GM12878 (cell line): ENCODE measurements at regions not wholly inside any gene's neighbourhood (a gene's known extent, or its start where the extent isn't known, plus 50 kb on each side); places are given as distances from the start of the nearest gene placed in this dataset.

ENCODE experiments used
- ATAC-seq: fragments of 200-7000 bp; cut with Tn5 transposase; 3 replicates; pipeline ENCODE4 v1.9.1; 2020; ENCODE audit warnings: mild to moderate bottlenecking, moderate library complexity
- BruUV-seq: library from RNA; stranded (reverse); fragments of 400-500 nt; replicated peaks from 2 replicates; lab custom pipeline; 2021; lab: Mats Ljungman, UMichigan
- CTCF ChIA-PET: fragments of 300-600 bp; sonication (Branson Sonifier 250); formaldehyde crosslinking; extraction: SDS; loops from one replicate; lab custom pipeline; 2021; ENCODE audit warnings: inconsistent platforms; lab: Yijun Ruan, JAX
- POLR2A ChIA-PET: fragments of 350-600 bp; formaldehyde crosslinking; extraction: SDS; loops from one replicate; lab custom pipeline; 2021; ENCODE audit warnings: inconsistent platforms; lab: Charles Lee
- RAD21 ChIA-PET: fragments of 300-600 bp; sonication (Branson Sonifier 250); formaldehyde crosslinking; loops from one replicate; lab custom pipeline; 2023; ENCODE audit warnings: antibody characterized with exemption; ENCODE audit not compliant: unreplicated experiment; lab: Charles Lee
- SMC1A ChIA-PET: fragments of 300-600 bp; sonication (Branson Sonifier 250); formaldehyde crosslinking; loops from one replicate; lab custom pipeline; 2023; ENCODE audit not compliant: unreplicated experiment, uncharacterized antibody; lab: Charles Lee
- DNase-seq: peaks from one replicate; pipeline ENCODE4 v3.0.0-alpha.2; 2011; ENCODE audit warnings: low read depth, low spot score
- FAIRE-seq: peaks from 3 replicates; lab custom pipeline; 2011; peaks lifted over from hg19 to GRCh38; lab: Jason Lieb, UNC
- H2AFZ ChIP-seq: 2 replicates; pipeline ENCODE4 v1.6.0; 2011; ENCODE audit warnings: low read depth, low read length, control low read depth; ENCODE audit not compliant: control insufficient read depth
- H3K27ac ChIP-seq: 2 replicates; pipeline ENCODE4 v1.5.1; 2011; ENCODE audit warnings: control low read depth; ENCODE audit not compliant: control insufficient read depth, insufficient read depth
- H3K27me3 ChIP-seq, 2 experiments: replicated peaks in 1 of 2; 2 replicates each; pipeline versions ENCODE4 v1.6.0 to v1.6.1; 2011; ENCODE audit warnings: low read length in 1 of 2; ENCODE audit not compliant: control insufficient read depth in 2 of 2, insufficient read depth in 2 of 2
- H3K36me3 ChIP-seq, 2 experiments: 2 replicates each; pipeline ENCODE4 v1.5.1; 2011; ENCODE audit warnings: low read length in 1 of 2; ENCODE audit not compliant: control insufficient read depth in 2 of 2, insufficient read depth in 2 of 2
- H3K4me1 ChIP-seq: 2 replicates; pipeline ENCODE4 v1.6.1; 2011; ENCODE audit warnings: mild to moderate bottlenecking, low read length, moderate library complexity, mixed read lengths; ENCODE audit not compliant: control insufficient read depth, insufficient read depth
- H3K4me2 ChIP-seq: 2 replicates; pipeline ENCODE4 v1.6.0; 2011; ENCODE audit warnings: control low read depth; ENCODE audit not compliant: control insufficient read depth, insufficient read depth
- H3K4me3 ChIP-seq: fragments of 200-600 bp; sonication (generic); 2 replicates; pipeline ENCODE4 v1.5.1; 2016
- H3K79me2 ChIP-seq: 2 replicates; pipeline ENCODE4 v1.6.0; 2011; ENCODE audit warnings: low read length; ENCODE audit not compliant: control insufficient read depth, insufficient read depth
- H3K9ac ChIP-seq: 2 replicates; pipeline ENCODE4 v1.8.0; 2011; ENCODE audit warnings: low read length, control low read depth, mixed read lengths; ENCODE audit not compliant: control insufficient read depth, insufficient read depth
- H3K9me3 ChIP-seq: replicated peaks from 3 replicates; pipeline ENCODE4 v1.5.1; 2011; ENCODE audit warnings: mild to moderate bottlenecking, low read length; ENCODE audit not compliant: control insufficient read depth, insufficient read depth
- H4K20me1 ChIP-seq: 2 replicates; pipeline ENCODE4 v1.6.0; 2011; ENCODE audit not compliant: control insufficient read depth, insufficient read depth
- BMI1 ChIP-seq: fragments of 450-650 bp; IDR thresholded peaks from 2 replicates; pipeline ENCODE4 v1.6.1; 2016; ENCODE audit warnings: mild to moderate bottlenecking, moderate library complexity, borderline replicate concordance
- E4F1 ChIP-seq: fragments of 450-650 bp; IDR thresholded peaks from 2 replicates; pipeline ENCODE4 v1.6.1; 2018; ENCODE audit warnings: borderline replicate concordance, mild to moderate bottlenecking; ENCODE audit not compliant: partially characterized antibody
- EP300 ChIP-seq, 2 experiments: fragments of 150-350 bp in 1 of 2; IDR thresholded peaks; 2 replicates each; pipeline ENCODE4 v1.6.1; 2011 to 2012; ENCODE audit warnings: low read depth in 2 of 2, low read length in 2 of 2, borderline replicate concordance in 1 of 2, improper control_type of control experiment in 1 of 2, inconsistent platforms in 1 of 2; ENCODE audit not compliant: control insufficient read depth in 1 of 2
- GABPA ChIP-seq: IDR thresholded peaks from 2 replicates; pipeline ENCODE4 v1.6.1; 2014; ENCODE audit warnings: antibody characterized with exemption, low read depth, mild to moderate bottlenecking, inconsistent platforms
- HDGF ChIP-seq: fragments of 450-650 bp; IDR thresholded peaks from 2 replicates; pipeline ENCODE4 v1.6.1; 2016; ENCODE audit warnings: antibody characterized with exemption
- MEF2B ChIP-seq: fragments of 450-650 bp; IDR thresholded peaks from 2 replicates; pipeline ENCODE4 v1.6.1; 2018; ENCODE audit warnings: mild to moderate bottlenecking, moderate library complexity; ENCODE audit not compliant: partially characterized antibody, poor library complexity, severe bottlenecking
- NFYA ChIP-seq: IDR thresholded peaks from 2 replicates; pipeline ENCODE4 v1.6.1; 2011; ENCODE audit warnings: low read depth, mild to moderate bottlenecking, low read length, improper control_type of control experiment, borderline replicate concordance
- NR2C1 ChIP-seq: fragments of 450-650 bp; IDR thresholded peaks from 2 replicates; pipeline ENCODE4 v1.6.1; 2017; ENCODE audit warnings: antibody characterized with exemption, mild to moderate bottlenecking, moderate library complexity
- YBX1 ChIP-seq: fragments of 450-650 bp; IDR thresholded peaks from 2 replicates; pipeline ENCODE4 v1.6.1; 2016; ENCODE audit warnings: antibody characterized with exemption
- ZNF24 ChIP-seq: fragments of 450-650 bp; IDR thresholded peaks from 2 replicates; pipeline ENCODE4 v1.6.1; 2017; ENCODE audit warnings: antibody characterized with exemption, mild to moderate bottlenecking
- ZNF384 ChIP-seq: IDR thresholded peaks from 2 replicates; pipeline ENCODE4 v1.6.1; 2012; ENCODE audit warnings: low read depth, mild to moderate bottlenecking, low read length, improper control_type of control experiment, borderline replicate concordance
- WGBS: methylation state at CpG from one replicate; pipeline ENCODE4 v1.1.6; 2016; ENCODE audit warnings: low lambda C conversion rate; ENCODE audit not compliant: insufficient replicate concordance, insufficient coverage; ENCODE audit errors: missing lambda C conversion rate; 5-methylcytosine and 5-hydroxymethylcytosine counted together
- in situ Hi-C: fragments of 300-500 bp; cut with MboI; formaldehyde crosslinking; loops from 9 replicates; pipeline ENCODE4 v1.14.3; 2018; ENCODE audit warnings: mixed read lengths
- intact Hi-C: fragments of 100-400 bp; cut with micrococcal nuclease; formaldehyde crosslinking; loops from one replicate; pipeline ENCODE4 v1.14.2; 2022; ENCODE audit not compliant: unreplicated experiment
- TF ChIP-seq, protein P1 (sequence below): IDR thresholded peaks from 2 replicates; pipeline ENCODE4 v1.6.1; 2011; ENCODE audit warnings: low read depth, mild to moderate bottlenecking, low read length, moderate library complexity, borderline replicate concordance; ENCODE audit errors: extremely low read depth

DNA sequence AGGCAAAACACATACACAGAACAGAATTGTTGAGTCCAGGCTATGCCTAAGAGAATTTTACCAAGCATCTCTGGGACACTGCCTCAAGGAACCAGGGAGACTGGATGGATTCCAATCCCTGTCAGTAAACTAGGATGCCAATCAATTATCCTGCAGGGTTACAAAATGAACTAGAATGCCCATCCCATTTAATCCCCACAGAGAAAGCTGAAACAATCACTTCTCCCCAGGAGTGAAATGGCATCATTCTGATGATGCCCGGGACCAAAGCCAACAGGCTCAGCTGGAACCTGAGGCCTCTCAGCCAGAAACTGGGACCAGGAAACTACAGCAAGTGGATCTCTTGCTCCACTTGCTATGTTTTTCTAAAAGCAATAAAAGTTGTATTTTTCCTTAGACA, 130.0 kb upstream of the TJP1 start:
- no peaks in the 10 kb centered on the region for H3K9me3 ChIP-seq
- DNase-seq (no peak), ATAC-seq (no peak), FAIRE-seq (no peak)
- TF ChIP-seq GABPA (no peak), ZNF384 (no peak), ZNF24 (no peak), NR2C1 (no peak), EP300 (IDR thresholded peaks at IDR 0.05; ENCODE audit: borderline replicate concordance in 1 of 2, control insufficient read depth in 1 of 2, low read depth in 2 of 2, low read length in 2 of 2) (no peak), BMI1 (no peak), E4F1 (no peak), MEF2B (no peak), YBX1 (no peak), NFYA (no peak), HDGF (no peak)
- TF ChIP-seq, protein P1, sequence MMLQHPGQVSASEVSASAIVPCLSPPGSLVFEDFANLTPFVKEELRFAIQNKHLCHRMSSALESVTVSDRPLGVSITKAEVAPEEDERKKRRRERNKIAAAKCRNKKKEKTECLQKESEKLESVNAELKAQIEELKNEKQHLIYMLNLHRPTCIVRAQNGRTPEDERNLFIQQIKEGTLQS: no peak
- H3K27me3 ChIP-seq: no peaks in the 10 kb centered on the region
- no TSS peak for BruUV-seq
- no peak overlapping the region for H2AFZ ChIP-seq
- intact Hi-C loops: no loop called here
- H4K20me1 ChIP-seq: no peaks in the 10 kb centered on the region
- POLR2A ChIA-PET: no interaction called here
- H3K27ac ChIP-seq: no peak overlapping the region
- CTCF ChIA-PET: no interaction called here
- in situ Hi-C loops: no loop called here
- RAD21 ChIA-PET: no interaction called here
- SMC1A ChIA-PET: no interaction called here
- no peak overlapping the region for H3K4me2 ChIP-seq
- no peaks in the 10 kb centered on the region for H3K79me2 ChIP-seq
- WGBS: 68% methylated on average over 1 of the region's 1 CpG
- no peaks in the 10 kb centered on the region for H3K4me1 ChIP-seq
- no peak overlapping the region for H3K4me3 ChIP-seq
- H3K9ac ChIP-seq: no peak overlapping the region
- H3K36me3 ChIP-seq: no peaks in the 10 kb centered on the region
